T-helper 17 cell (primary cell): ENCODE measurements at regions not wholly inside any gene's neighbourhood (a gene's known extent, or its start where the extent isn't known, plus 50 kb on each side); places are given as distances from the start of the nearest gene placed in this dataset.
"Not testable (repeated sequence)": the region's sequence is repeated elsewhere in the genome, so short reads cannot be mapped to it uniquely, and the experiment has no call there.

Experiments used
- ATAC-seq: fragments of 150-1000 bp; cut with Tn5 transposase; 2 replicates; pipeline ENCODE4 v1.10.0; 2021; ENCODE audit warnings: mild to moderate bottlenecking, moderate library complexity
- DNase-seq, 3 donors: peaks; one replicate each; pipeline versions ENCODE4 v3.0.0 to v3.0.0-alpha.2; 2020 to 2021
- H3K9me3 ChIP-seq: one replicate; pipeline ENCODE4 v1.7.0; 2013; ENCODE audit warnings: low read length, mild to moderate bottlenecking; ENCODE audit not compliant: control insufficient read depth, poor library complexity, severe bottlenecking
- H3K27ac Mint-ChIP-seq: one replicate; pipeline ENCODE4 v1.8.0; 2022; ENCODE audit warnings: mild to moderate bottlenecking, moderate library complexity, mixed read lengths
- H3K27me3 Mint-ChIP-seq: one replicate; pipeline ENCODE4 v1.8.0; 2022; ENCODE audit warnings: mixed read lengths
- H3K36me3 Mint-ChIP-seq: one replicate; pipeline ENCODE4 v1.8.0; 2022; ENCODE audit warnings: low read depth, mixed read lengths
- H3K4me1 Mint-ChIP-seq: one replicate; pipeline ENCODE4 v1.8.0; 2022; ENCODE audit warnings: mild to moderate bottlenecking, mixed read lengths
- H3K4me3 Mint-ChIP-seq: one replicate; pipeline ENCODE4 v1.8.0; 2022; ENCODE audit warnings: mild to moderate bottlenecking, moderate library complexity, mixed read lengths

- no peaks in the 10 kb centered on the region for H3K27me3 Mint-ChIP-seq
- H3K27ac Mint-ChIP-seq = no peak overlapping the region
- no peak overlapping the region for H3K4me3 Mint-ChIP-seq
- H3K4me1 Mint-ChIP-seq = no peaks in the 10 kb centered on the region
- H3K9me3 ChIP-seq = no peaks in the 10 kb centered on the region
- no peaks in the 10 kb centered on the region for H3K36me3 Mint-ChIP-seq
- DNase-seq (no peak), ATAC-seq (no peak)
Measured at GRCh38 chr6:113057567-113058053, 710.5 kb downstream of the RFPL4B start.

GRCh38 chr6:113060664-113061063 is 713.5 kb downstream of the RFPL4B start:
- Mint-ChIP-seq H3K4me1 (no peaks in the 10 kb centered on the region), H3K4me3 (no peak overlapping the region), H3K36me3 (no peaks in the 10 kb centered on the region), H3K27me3 (no peaks in the 10 kb centered on the region), H3K27ac (no peak overlapping the region)
- no peaks in the 10 kb centered on the region for H3K9me3 ChIP-seq
- no peak for ATAC-seq
- DNase-seq = no peak

GRCh38 chr6:113065611-113066010 is 718.5 kb downstream of the RFPL4B start:
- no peaks in the 10 kb centered on the region for H3K9me3 ChIP-seq
- Mint-ChIP-seq H3K27ac (no peak overlapping the region), H3K36me3 (no peaks in the 10 kb centered on the region), H3K4me3 (no peak overlapping the region), H3K4me1 (no peaks in the 10 kb centered on the region), H3K27me3 (no peaks in the 10 kb centered on the region)
- no peak for ATAC-seq
- DNase-seq = no peak

GRCh38 chr6:113067612-113068275 is 720.6 kb downstream of the RFPL4B start:
- H3K27ac Mint-ChIP-seq = no peak overlapping the region
- no peaks in the 10 kb centered on the region for H3K27me3 Mint-ChIP-seq
- ATAC-seq (no peak), DNase-seq (no peak)
- no peaks in the 10 kb centered on the region for H3K4me1 Mint-ChIP-seq
- H3K36me3 Mint-ChIP-seq = no peaks in the 10 kb centered on the region
- no peaks in the 10 kb centered on the region for H3K9me3 ChIP-seq
- H3K4me3 Mint-ChIP-seq = no peak overlapping the region

- DNase-seq (no peak), ATAC-seq (no peak)
- H3K4me1 Mint-ChIP-seq = no peaks in the 10 kb centered on the region
- no peaks in the 10 kb centered on the region for H3K27me3 Mint-ChIP-seq
- no peak overlapping the region for H3K4me3 Mint-ChIP-seq
- H3K36me3 Mint-ChIP-seq = no peaks in the 10 kb centered on the region
- no peak overlapping the region for H3K27ac Mint-ChIP-seq
- no peaks in the 10 kb centered on the region for H3K9me3 ChIP-seq
Measured at GRCh38 chr6:113068570-113068969, 721.4 kb downstream of the RFPL4B start.

GRCh38 chr6:113070681-113071080 is 723.6 kb downstream of the RFPL4B start:
- not testable (repeated sequence) for H3K27ac Mint-ChIP-seq, H3K4me3 Mint-ChIP-seq, H3K9me3 ChIP-seq, DNase-seq, ATAC-seq, H3K36me3 Mint-ChIP-seq, H3K27me3 Mint-ChIP-seq, H3K4me1 Mint-ChIP-seq

GRCh38 chr6:113073611-113074191 is 726.6 kb downstream of the RFPL4B start:
- Mint-ChIP-seq H3K27me3 (no peaks in the 10 kb centered on the region), H3K4me1 (no peaks in the 10 kb centered on the region), H3K4me3 (no peak overlapping the region), H3K27ac (no peak overlapping the region), H3K36me3 (no peaks in the 10 kb centered on the region)
- no peak for DNase-seq
- H3K9me3 ChIP-seq = no peaks in the 10 kb centered on the region
- ATAC-seq = no peak

GRCh38 chr6:113076116-113076515 is 729.0 kb downstream of the RFPL4B start:
- Mint-ChIP-seq H3K4me3 (no peak overlapping the region), H3K27me3 (no peaks in the 10 kb centered on the region), H3K4me1 (no peaks in the 10 kb centered on the region), H3K36me3 (no peaks in the 10 kb centered on the region), H3K27ac (no peak overlapping the region)
- H3K9me3 ChIP-seq = no peaks in the 10 kb centered on the region
- no peak for DNase-seq
- no peak for ATAC-seq

GRCh38 chr6:113076816-113077215 is 729.7 kb downstream of the RFPL4B start:
- Mint-ChIP-seq H3K4me1 (no peaks in the 10 kb centered on the region), H3K27ac (no peak overlapping the region), H3K36me3 (no peaks in the 10 kb centered on the region), H3K27me3 (no peaks in the 10 kb centered on the region), H3K4me3 (no peak overlapping the region)
- DNase-seq (no peak), ATAC-seq (no peak)
- no peaks in the 10 kb centered on the region for H3K9me3 ChIP-seq

- ATAC-seq (no peak), DNase-seq (no peak)
- Mint-ChIP-seq H3K27ac (no peak overlapping the region), H3K27me3 (no peaks in the 10 kb centered on the region), H3K36me3 (no peaks in the 10 kb centered on the region), H3K4me3 (no peak overlapping the region), H3K4me1 (no peaks in the 10 kb centered on the region)
- no peaks in the 10 kb centered on the region for H3K9me3 ChIP-seq
Measured at GRCh38 chr6:113077794-113078193, 730.7 kb downstream of the RFPL4B start.

- H3K36me3 Mint-ChIP-seq = no peaks in the 10 kb centered on the region
- no peak overlapping the region for H3K4me3 Mint-ChIP-seq
- no peak for DNase-seq
- H3K4me1 Mint-ChIP-seq = no peaks in the 10 kb centered on the region
- no peak overlapping the region for H3K27ac Mint-ChIP-seq
- no peaks in the 10 kb centered on the region for H3K27me3 Mint-ChIP-seq
- no peaks in the 10 kb centered on the region for H3K9me3 ChIP-seq
- no peak for ATAC-seq
Measured at GRCh38 chr6:113078791-113079190, 731.7 kb downstream of the RFPL4B start.

GRCh38 chr6:113082745-113083144 is 735.6 kb downstream of the RFPL4B start:
- no peaks in the 10 kb centered on the region for H3K36me3 Mint-ChIP-seq
- H3K4me1 Mint-ChIP-seq = no peaks in the 10 kb centered on the region
- H3K9me3 ChIP-seq = no peaks in the 10 kb centered on the region
- H3K4me3 Mint-ChIP-seq = no peak overlapping the region
- no peak overlapping the region for H3K27ac Mint-ChIP-seq
- ATAC-seq (no peak), DNase-seq (no peak)
- H3K27me3 Mint-ChIP-seq = no peaks in the 10 kb centered on the region

- H3K9me3 ChIP-seq = no peaks in the 10 kb centered on the region
- Mint-ChIP-seq H3K36me3 (no peaks in the 10 kb centered on the region), H3K4me3 (no peak overlapping the region), H3K27me3 (no peaks in the 10 kb centered on the region), H3K27ac (no peak overlapping the region), H3K4me1 (no peaks in the 10 kb centered on the region)
- ATAC-seq = no peak
- no peak for DNase-seq
Measured at GRCh38 chr6:113083947-113084346, 736.8 kb downstream of the RFPL4B start.

- no peak overlapping the region for H3K4me3 Mint-ChIP-seq
- ATAC-seq = no peak
- no peaks in the 10 kb centered on the region for H3K4me1 Mint-ChIP-seq
Measured at GRCh38 chr6:113089056-113089455, 741.9 kb downstream of the RFPL4B start.

More at GRCh38 chr6:113089056-113089455, 741.9 kb downstream of the RFPL4B start:
- no peak for DNase-seq
- no peaks in the 10 kb centered on the region for H3K9me3 ChIP-seq
- no peaks in the 10 kb centered on the region for H3K36me3 Mint-ChIP-seq
- no peaks in the 10 kb centered on the region for H3K27me3 Mint-ChIP-seq
- no peak overlapping the region for H3K27ac Mint-ChIP-seq
